ENCODE measurements at regions not wholly inside any gene's neighbourhood (a gene's known extent, or its start where the extent isn't known, plus 50 kb on each side); places are given as distances from the start of the nearest gene placed in this dataset.

- TF ChIP-seq CTCF (IDR thresholded peaks at IDR 0.05; ENCODE audit: insufficient read depth, low read length, poor library complexity, severe bottlenecking) (no peak), EZH2phosphoT487 (conservative IDR thresholded peaks at IDR 0.05; ENCODE audit: low read length) (no peak)
- H3K27ac ChIP-seq (ENCODE audit: low read depth, low read length), result no peak overlapping the region
Measured at GRCh38 chr7:85454904-85455303, 268.0 kb upstream of the SEMA3D start.

GRCh38 chr7:85452674-85453073 is 265.8 kb upstream of the SEMA3D start:
- H3K4me2 ChIP-seq (ENCODE audit: low read depth, low read length, poor library complexity, severe bottlenecking), result no peak overlapping the region
- no peaks in the 10 kb centered on the region for H4K20me1 ChIP-seq (ENCODE audit: low read depth, low read length)
- H3K9me3 ChIP-seq (ENCODE audit: insufficient read depth, low read length), result no peaks in the 10 kb centered on the region
- H3K79me2 ChIP-seq (ENCODE audit: insufficient read depth, low read length), result no peaks in the 10 kb centered on the region
- H3K36me3 ChIP-seq (ENCODE audit: low read length), result no peaks in the 10 kb centered on the region
- TF ChIP-seq EZH2phosphoT487 (conservative IDR thresholded peaks at IDR 0.05; ENCODE audit: low read length) (no peak), CTCF (IDR thresholded peaks at IDR 0.05; ENCODE audit: insufficient read depth, low read length, poor library complexity, severe bottlenecking) (no peak)
- H3K4me3 ChIP-seq (ENCODE audit: insufficient read depth, low read length, poor library complexity, severe bottlenecking), result no peak overlapping the region
- no peaks in the 10 kb centered on the region for H3K9me2 ChIP-seq (replicated peaks; ENCODE audit: insufficient read depth, low read length)
- no peaks in the 10 kb centered on the region; the same call in 1 of the 2 replicates for H3K27me3 ChIP-seq (ENCODE audit: low read length)
- no peaks in the 10 kb centered on the region for H3F3A ChIP-seq (ENCODE audit: insufficient read depth)
- H3K27ac ChIP-seq (ENCODE audit: low read depth, low read length), result no peak overlapping the region
- H3K9ac ChIP-seq (ENCODE audit: low read length), result no peak overlapping the region
- H2AFZ ChIP-seq (ENCODE audit: low read depth, low read length, severe bottlenecking), result no peak overlapping the region

More at GRCh38 chr7:85454904-85455303, 268.0 kb upstream of the SEMA3D start:
- H3K36me3 ChIP-seq (ENCODE audit: low read length), result no peaks in the 10 kb centered on the region
- no peak overlapping the region for H3K4me2 ChIP-seq (ENCODE audit: low read depth, low read length, poor library complexity, severe bottlenecking)
- H3K9ac ChIP-seq (ENCODE audit: low read length), result no peak overlapping the region
- no peaks in the 10 kb centered on the region for H3K79me2 ChIP-seq (ENCODE audit: insufficient read depth, low read length)
- no peaks in the 10 kb centered on the region; the same call in 1 of the 2 replicates for H3F3A ChIP-seq (ENCODE audit: insufficient read depth)
- H4K20me1 ChIP-seq (ENCODE audit: low read depth, low read length), result no peaks in the 10 kb centered on the region
- no peak overlapping the region for H3K4me3 ChIP-seq (ENCODE audit: insufficient read depth, low read length, poor library complexity, severe bottlenecking)
- no peaks in the 10 kb centered on the region for H3K9me3 ChIP-seq (ENCODE audit: insufficient read depth, low read length)
- H3K9me2 ChIP-seq (replicated peaks; ENCODE audit: insufficient read depth, low read length), result no peaks in the 10 kb centered on the region
- no peaks in the 10 kb centered on the region for H3K27me3 ChIP-seq (ENCODE audit: low read length)
- no peak overlapping the region for H2AFZ ChIP-seq (ENCODE audit: low read depth, low read length, severe bottlenecking)

- H3F3A ChIP-seq (ENCODE audit: insufficient read depth), result no peaks in the 10 kb centered on the region
- H4K20me1 ChIP-seq (ENCODE audit: low read depth, low read length), result no peaks in the 10 kb centered on the region
- H3K27me3 ChIP-seq (ENCODE audit: low read length), result no peaks in the 10 kb centered on the region; the same call in 1 of the 2 replicates
- no peak overlapping the region for H3K27ac ChIP-seq (ENCODE audit: low read depth, low read length)
- no peaks in the 10 kb centered on the region for H3K9me3 ChIP-seq (ENCODE audit: insufficient read depth, low read length)
- H3K4me3 ChIP-seq (ENCODE audit: insufficient read depth, low read length, poor library complexity, severe bottlenecking), result no peak overlapping the region
- no peak overlapping the region for H3K9ac ChIP-seq (ENCODE audit: low read length)
- H2AFZ ChIP-seq (ENCODE audit: low read depth, low read length, severe bottlenecking), result no peak overlapping the region
- no peaks in the 10 kb centered on the region for H3K79me2 ChIP-seq (ENCODE audit: insufficient read depth, low read length)
- TF ChIP-seq EZH2phosphoT487 (conservative IDR thresholded peaks at IDR 0.05; ENCODE audit: low read length), result no peak
- no peak for TF ChIP-seq CTCF (IDR thresholded peaks at IDR 0.05; ENCODE audit: insufficient read depth, low read length, poor library complexity, severe bottlenecking)
- no peaks in the 10 kb centered on the region for H3K9me2 ChIP-seq (replicated peaks; ENCODE audit: insufficient read depth, low read length)
- H3K4me2 ChIP-seq (ENCODE audit: low read depth, low read length, poor library complexity, severe bottlenecking), result no peak overlapping the region
- no peaks in the 10 kb centered on the region for H3K36me3 ChIP-seq (ENCODE audit: low read length)
Measured at GRCh38 chr7:85449478-85449877, 262.6 kb upstream of the SEMA3D start.

All from SU-DHL-6 (cell line).